ENCODE measurements at regions not wholly inside any gene's neighbourhood (a gene's known extent, or its start where the extent isn't known, plus 50 kb on each side); places are given as distances from the start of the nearest gene placed in this dataset.
A peak's percentile ranks its signal among the peaks of the same experiment; 100 is the strongest.

DNA sequence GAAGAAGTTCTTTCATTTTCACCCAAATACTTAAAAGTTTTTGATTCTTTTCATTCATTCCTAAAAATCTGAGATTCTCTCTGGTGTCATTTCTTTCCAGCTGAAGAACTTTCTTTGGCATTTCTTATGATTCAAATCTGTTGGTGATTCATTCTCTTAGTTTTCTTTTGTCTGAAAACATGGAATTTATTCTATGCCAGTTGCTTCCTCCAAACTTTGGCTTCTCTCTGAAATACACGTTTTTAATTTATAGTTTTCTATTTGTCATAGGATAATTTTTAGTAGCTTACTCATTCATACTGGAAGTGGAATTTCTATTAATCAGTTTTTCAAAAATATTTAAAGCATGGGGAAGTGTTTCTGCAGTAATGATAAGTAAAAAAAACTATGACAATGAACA lies 1012.0 kb downstream of the RPA4 start:
- Histone ChIP-seq H3K4me1 (ENCODE audit: control insufficient read depth, extremely low read depth, insufficient read depth, low read length) (no peaks in the 10 kb centered on the region), H3K36me3 (ENCODE audit: control insufficient read depth in 2 of 2, extremely low read depth in 1 of 2, insufficient read depth in 2 of 2, low read length in 2 of 2) (no peaks in the 10 kb centered on the region), H2AFZ (ENCODE audit: low read depth, low read length) (no peak overlapping the region), H3K27ac (ENCODE audit: insufficient read depth, low read depth, low read length) (no peak overlapping the region), H3K9ac (replicated peaks; ENCODE audit: extremely low read depth, insufficient read depth, low read length) (no peak overlapping the region), H3K4me3 (replicated peaks in 1 of 3; ENCODE audit: insufficient read depth in 1 of 3, low read depth in 1 of 3, low read length in 3 of 3) (no peak overlapping the region), H4K20me1 (replicated peaks; ENCODE audit: control insufficient read depth, extremely low read depth, insufficient read depth, low read length) (no peaks in the 10 kb centered on the region), H3K9me1 (replicated peaks; ENCODE audit: control insufficient read depth, extremely low read depth, insufficient read depth, low read length) (no peaks in the 10 kb centered on the region), H3K79me2 (ENCODE audit: control insufficient read depth, insufficient read depth, low read length) (no peaks in the 10 kb centered on the region), H3K4me2 (ENCODE audit: insufficient read depth, low read length) (no peak overlapping the region), H3K9me3 (replicated peaks; ENCODE audit: control insufficient read depth, insufficient read depth, low read length) (no peaks in the 10 kb centered on the region), H3K27me3 (ENCODE audit: control insufficient read depth in 2 of 2, insufficient read depth in 2 of 2, low read length in 2 of 2) (no peaks in the 10 kb centered on the region)
- dilution Hi-C loops (cut with MboI; ENCODE audit: extremely low pct_ligation_motif_present, low sequenced_read_pairs): no loop called here
- DNase-seq (ENCODE audit: low read depth, low spot score): peak; percentile 31
- BruUV-seq (replicated peaks): no TSS peak
- intact Hi-C loops (cut with micrococcal nuclease): no loop called here
- ChIA-PET CTCF (no interaction called here), POLR2A (no interaction called here)
- TF ChIP-seq, protein P1, sequence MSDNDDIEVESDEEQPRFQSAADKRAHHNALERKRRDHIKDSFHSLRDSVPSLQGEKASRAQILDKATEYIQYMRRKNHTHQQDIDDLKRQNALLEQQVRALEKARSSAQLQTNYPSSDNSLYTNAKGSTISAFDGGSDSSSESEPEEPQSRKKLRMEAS (IDR thresholded peaks at IDR 0.05; ENCODE audit: insufficient read depth, insufficient read length): no peak
- TF ChIP-seq FOS (IDR thresholded peaks at IDR 0.05; ENCODE audit: borderline replicate concordance, insufficient read depth, low read length) (no peak), GATA2 (IDR thresholded peaks at IDR 0.05; ENCODE audit: insufficient read depth, insufficient read length, low read depth, low read length) (no peak), JUN (IDR thresholded peaks at IDR 0.05; ENCODE audit: borderline replicate concordance, insufficient read depth, insufficient read length, low read depth) (no peak)
- FAIRE-seq: no peak

DNA sequence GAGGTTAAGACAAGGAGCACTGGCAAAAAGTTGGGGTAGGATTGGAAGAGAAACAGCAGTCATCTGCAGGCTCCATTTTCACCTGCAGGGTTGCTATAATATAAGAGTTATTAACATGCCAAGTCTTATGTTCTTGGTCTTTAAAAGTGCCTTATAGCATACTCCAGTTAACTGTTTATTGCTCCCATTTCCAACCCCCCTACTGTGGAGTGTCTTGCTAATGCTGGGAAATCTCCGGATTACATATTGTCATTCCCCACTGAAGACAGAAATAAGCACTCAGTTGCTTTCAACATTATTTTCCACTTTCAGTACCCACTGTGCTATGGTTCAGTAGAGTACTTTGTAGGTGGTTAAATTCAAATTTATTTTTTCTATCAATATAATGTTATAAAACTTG lies 1014.3 kb downstream of the RPA4 start:
- H3K36me3 ChIP-seq (ENCODE audit: control insufficient read depth in 2 of 2, extremely low read depth in 1 of 2, insufficient read depth in 2 of 2, low read length in 2 of 2): no peaks in the 10 kb centered on the region
- H3K79me2 ChIP-seq (ENCODE audit: control insufficient read depth, insufficient read depth, low read length): no peaks in the 10 kb centered on the region
- TF ChIP-seq, protein P1 (IDR thresholded peaks at IDR 0.05; ENCODE audit: insufficient read depth, insufficient read length): no peak
- TF ChIP-seq JUN (IDR thresholded peaks at IDR 0.05; ENCODE audit: borderline replicate concordance, insufficient read depth, insufficient read length, low read depth): no peak
- TF ChIP-seq FOS (IDR thresholded peaks at IDR 0.05; ENCODE audit: borderline replicate concordance, insufficient read depth, low read length): no peak
- no peak for TF ChIP-seq MYC (IDR thresholded peaks at IDR 0.05; ENCODE audit: low read depth, low read length)
- TF ChIP-seq, protein P2, sequence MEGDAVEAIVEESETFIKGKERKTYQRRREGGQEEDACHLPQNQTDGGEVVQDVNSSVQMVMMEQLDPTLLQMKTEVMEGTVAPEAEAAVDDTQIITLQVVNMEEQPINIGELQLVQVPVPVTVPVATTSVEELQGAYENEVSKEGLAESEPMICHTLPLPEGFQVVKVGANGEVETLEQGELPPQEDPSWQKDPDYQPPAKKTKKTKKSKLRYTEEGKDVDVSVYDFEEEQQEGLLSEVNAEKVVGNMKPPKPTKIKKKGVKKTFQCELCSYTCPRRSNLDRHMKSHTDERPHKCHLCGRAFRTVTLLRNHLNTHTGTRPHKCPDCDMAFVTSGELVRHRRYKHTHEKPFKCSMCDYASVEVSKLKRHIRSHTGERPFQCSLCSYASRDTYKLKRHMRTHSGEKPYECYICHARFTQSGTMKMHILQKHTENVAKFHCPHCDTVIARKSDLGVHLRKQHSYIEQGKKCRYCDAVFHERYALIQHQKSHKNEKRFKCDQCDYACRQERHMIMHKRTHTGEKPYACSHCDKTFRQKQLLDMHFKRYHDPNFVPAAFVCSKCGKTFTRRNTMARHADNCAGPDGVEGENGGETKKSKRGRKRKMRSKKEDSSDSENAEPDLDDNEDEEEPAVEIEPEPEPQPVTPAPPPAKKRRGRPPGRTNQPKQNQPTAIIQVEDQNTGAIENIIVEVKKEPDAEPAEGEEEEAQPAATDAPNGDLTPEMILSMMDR (IDR thresholded peaks at IDR 0.05; ENCODE audit: extremely low read depth in 1 of 2, insufficient read depth in 1 of 2, low read depth in 1 of 2, low read length in 2 of 2): no peak
- no peak for TF ChIP-seq POLR2AphosphoS5 (IDR thresholded peaks at IDR 0.05; ENCODE audit: insufficient read depth, low read depth, low read length)
- TF ChIP-seq GATA2 (IDR thresholded peaks at IDR 0.05; ENCODE audit: insufficient read depth, insufficient read length, low read depth, low read length): no peak
- TF ChIP-seq POLR2A (IDR thresholded peaks at IDR 0.05; ENCODE audit: low read depth, low read length): no peak
- no peak for TF ChIP-seq EZH2 (IDR thresholded peaks at IDR 0.05; ENCODE audit: borderline replicate concordance, low read depth, low read length, severe bottlenecking)
- no peaks in the 10 kb centered on the region for H3K4me1 ChIP-seq (ENCODE audit: control insufficient read depth, extremely low read depth, insufficient read depth, low read length)
- H3K27ac ChIP-seq (ENCODE audit: insufficient read depth, low read depth, low read length): no peak overlapping the region
- DNase-seq (ENCODE audit: low read depth, low spot score) (no peak), FAIRE-seq (no peak)
- H3K4me3 ChIP-seq (replicated peaks in 1 of 3; ENCODE audit: insufficient read depth in 1 of 3, low read depth in 1 of 3, low read length in 3 of 3): no peak overlapping the region
- H3K9ac ChIP-seq (replicated peaks; ENCODE audit: extremely low read depth, insufficient read depth, low read length): no peak overlapping the region
- H3K27me3 ChIP-seq (ENCODE audit: control insufficient read depth in 2 of 2, insufficient read depth in 2 of 2, low read length in 2 of 2): no peaks in the 10 kb centered on the region
- H3K9me1 ChIP-seq (replicated peaks; ENCODE audit: control insufficient read depth, extremely low read depth, insufficient read depth, low read length): no peaks in the 10 kb centered on the region
- no peaks in the 10 kb centered on the region for H4K20me1 ChIP-seq (replicated peaks; ENCODE audit: control insufficient read depth, extremely low read depth, insufficient read depth, low read length)
- CTCF ChIA-PET: interaction anchor here (0.6 kb wide), 1 partner anchor 159 kb away, joined by 3 read pairs; no protein-coding TSS in a partner anchor
- H2AFZ ChIP-seq (ENCODE audit: low read depth, low read length): no peak overlapping the region
- intact Hi-C loops (cut with micrococcal nuclease) (no loop called here), dilution Hi-C loops (cut with MboI; ENCODE audit: extremely low pct_ligation_motif_present, low sequenced_read_pairs) (no loop called here)
- no TSS peak for BruUV-seq (replicated peaks)
- H3K4me2 ChIP-seq (ENCODE audit: insufficient read depth, low read length): no peak overlapping the region
- POLR2A ChIA-PET: no interaction called here
- no peaks in the 10 kb centered on the region for H3K9me3 ChIP-seq (replicated peaks; ENCODE audit: control insufficient read depth, insufficient read depth, low read length)
